ENCODE measurements at regions not wholly inside any gene's neighbourhood (a gene's known extent, or its start where the extent isn't known, plus 50 kb on each side); places are given as distances from the start of the nearest gene placed in this dataset.

DNA sequence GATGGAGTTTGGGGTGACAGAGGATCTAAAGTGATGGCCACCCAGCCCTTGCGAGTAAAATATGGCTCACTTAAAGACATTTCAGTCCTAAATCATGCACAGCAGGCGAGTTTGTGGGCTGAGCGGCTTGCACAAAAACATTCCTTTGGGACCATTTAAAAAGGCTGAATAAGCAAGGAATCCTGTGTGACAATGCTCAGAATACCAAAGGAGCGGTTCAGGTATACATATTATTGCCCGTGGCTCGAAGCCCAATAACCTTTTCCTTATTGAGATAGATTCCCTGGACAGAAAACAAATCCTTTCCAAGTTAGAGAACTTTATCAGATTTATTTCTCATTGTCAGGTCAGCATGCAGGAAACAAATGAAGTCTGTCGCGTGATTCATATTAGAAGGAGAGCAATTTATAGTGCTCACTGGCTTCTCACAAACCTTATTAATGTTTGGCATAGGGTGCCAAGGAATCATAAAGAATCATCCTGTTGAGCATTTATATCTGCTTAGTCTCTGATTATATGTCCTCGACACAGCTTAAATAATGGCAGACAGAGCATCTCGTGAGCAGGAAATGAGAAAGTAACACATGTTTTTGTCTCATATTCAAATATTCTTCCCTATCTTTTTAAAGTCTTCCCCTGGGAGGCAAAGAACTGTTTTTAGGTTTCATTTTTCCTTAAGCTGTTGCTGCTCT, 121.3 kb downstream of the TRMT11 start:
- DNase-seq (ENCODE audit: low read depth): no peak
- TF ChIP-seq, protein P1, sequence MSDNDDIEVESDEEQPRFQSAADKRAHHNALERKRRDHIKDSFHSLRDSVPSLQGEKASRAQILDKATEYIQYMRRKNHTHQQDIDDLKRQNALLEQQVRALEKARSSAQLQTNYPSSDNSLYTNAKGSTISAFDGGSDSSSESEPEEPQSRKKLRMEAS (IDR thresholded peaks at IDR 0.05; ENCODE audit: low read depth, low read length): no peak
- TF ChIP-seq, protein P2, sequence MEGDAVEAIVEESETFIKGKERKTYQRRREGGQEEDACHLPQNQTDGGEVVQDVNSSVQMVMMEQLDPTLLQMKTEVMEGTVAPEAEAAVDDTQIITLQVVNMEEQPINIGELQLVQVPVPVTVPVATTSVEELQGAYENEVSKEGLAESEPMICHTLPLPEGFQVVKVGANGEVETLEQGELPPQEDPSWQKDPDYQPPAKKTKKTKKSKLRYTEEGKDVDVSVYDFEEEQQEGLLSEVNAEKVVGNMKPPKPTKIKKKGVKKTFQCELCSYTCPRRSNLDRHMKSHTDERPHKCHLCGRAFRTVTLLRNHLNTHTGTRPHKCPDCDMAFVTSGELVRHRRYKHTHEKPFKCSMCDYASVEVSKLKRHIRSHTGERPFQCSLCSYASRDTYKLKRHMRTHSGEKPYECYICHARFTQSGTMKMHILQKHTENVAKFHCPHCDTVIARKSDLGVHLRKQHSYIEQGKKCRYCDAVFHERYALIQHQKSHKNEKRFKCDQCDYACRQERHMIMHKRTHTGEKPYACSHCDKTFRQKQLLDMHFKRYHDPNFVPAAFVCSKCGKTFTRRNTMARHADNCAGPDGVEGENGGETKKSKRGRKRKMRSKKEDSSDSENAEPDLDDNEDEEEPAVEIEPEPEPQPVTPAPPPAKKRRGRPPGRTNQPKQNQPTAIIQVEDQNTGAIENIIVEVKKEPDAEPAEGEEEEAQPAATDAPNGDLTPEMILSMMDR (IDR thresholded peaks at IDR 0.05; ENCODE audit: low read depth, low read length): no peak
- TF ChIP-seq MYC (IDR thresholded peaks at IDR 0.05; ENCODE audit: low read depth, low read length) (no peak), POLR2A (IDR thresholded peaks at IDR 0.05; ENCODE audit: extremely low read depth, insufficient read length) (no peak)
- no peak overlapping the region for H3K4me3 ChIP-seq (ENCODE audit: low read depth, low read length)

DNA sequence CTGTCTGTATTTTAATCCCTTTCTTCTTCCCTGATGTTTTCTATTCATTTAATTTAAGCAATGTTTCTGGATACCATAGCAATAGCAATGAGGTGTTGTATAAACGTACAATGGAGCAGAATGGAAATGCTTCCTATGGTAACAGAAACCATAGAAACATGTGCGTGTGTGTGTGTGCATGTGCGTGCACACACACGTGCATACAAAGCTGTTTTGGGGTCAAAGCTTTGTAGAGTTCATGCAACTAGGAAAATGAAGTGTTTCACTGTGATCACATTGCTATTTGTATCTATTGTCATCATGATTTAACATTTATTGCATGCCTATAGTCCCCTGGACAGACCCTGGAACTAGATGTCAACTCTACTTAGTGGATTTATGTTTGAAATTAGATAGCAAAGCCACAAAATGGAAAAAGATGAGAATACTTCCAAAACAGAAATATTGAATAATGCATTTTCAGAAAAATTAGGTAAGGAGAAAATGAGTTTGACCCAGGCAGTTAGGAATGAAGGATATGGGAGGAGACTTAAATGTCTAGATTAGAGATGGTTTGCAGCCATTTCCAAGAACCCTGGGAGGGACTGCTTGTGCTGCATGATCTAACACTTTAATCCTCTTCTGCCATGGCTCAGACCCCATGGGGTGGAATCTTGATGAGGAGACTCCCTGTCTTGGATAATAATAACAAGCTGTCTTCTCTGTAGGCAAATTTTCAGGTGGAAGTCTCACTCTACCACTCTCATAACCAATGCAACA, 124.4 kb downstream of the TRMT11 start:
- no peak for DNase-seq (ENCODE audit: low read depth)
- H3K4me3 ChIP-seq (ENCODE audit: low read depth, low read length): no peak overlapping the region
- TF ChIP-seq, protein P1 (IDR thresholded peaks at IDR 0.05; ENCODE audit: low read depth, low read length): no peak
- TF ChIP-seq, protein P2 (IDR thresholded peaks at IDR 0.05; ENCODE audit: low read depth, low read length): no peak
- no peak for TF ChIP-seq POLR2A (IDR thresholded peaks at IDR 0.05; ENCODE audit: extremely low read depth, insufficient read length)
- no peak for TF ChIP-seq MYC (IDR thresholded peaks at IDR 0.05; ENCODE audit: low read depth, low read length)

DNA sequence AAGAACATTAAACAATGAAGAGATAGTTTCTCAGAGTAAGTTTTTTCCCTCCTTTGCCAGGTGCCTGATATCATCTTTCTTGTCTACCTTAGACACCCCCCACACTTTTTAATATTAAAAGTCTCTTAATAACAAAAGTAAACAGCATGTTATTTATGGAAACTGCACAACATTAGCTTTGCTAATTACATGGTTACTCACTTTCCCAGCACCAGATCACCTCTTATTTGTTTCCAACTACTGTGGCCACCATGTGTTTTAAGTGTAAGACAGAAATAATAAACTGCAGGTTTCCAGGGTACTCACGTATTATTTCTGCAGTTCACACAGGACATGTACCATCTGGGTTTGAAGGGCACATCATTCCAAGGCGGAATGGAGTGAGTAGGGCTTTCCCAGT, 125.0 kb downstream of the TRMT11 start:
- H3K4me3 ChIP-seq (ENCODE audit: low read depth, low read length): no peak overlapping the region
- no peak for DNase-seq (ENCODE audit: low read depth)
- TF ChIP-seq, protein P1 (IDR thresholded peaks at IDR 0.05; ENCODE audit: low read depth, low read length): no peak
- no peak for TF ChIP-seq POLR2A (IDR thresholded peaks at IDR 0.05; ENCODE audit: extremely low read depth, insufficient read length)

DNA sequence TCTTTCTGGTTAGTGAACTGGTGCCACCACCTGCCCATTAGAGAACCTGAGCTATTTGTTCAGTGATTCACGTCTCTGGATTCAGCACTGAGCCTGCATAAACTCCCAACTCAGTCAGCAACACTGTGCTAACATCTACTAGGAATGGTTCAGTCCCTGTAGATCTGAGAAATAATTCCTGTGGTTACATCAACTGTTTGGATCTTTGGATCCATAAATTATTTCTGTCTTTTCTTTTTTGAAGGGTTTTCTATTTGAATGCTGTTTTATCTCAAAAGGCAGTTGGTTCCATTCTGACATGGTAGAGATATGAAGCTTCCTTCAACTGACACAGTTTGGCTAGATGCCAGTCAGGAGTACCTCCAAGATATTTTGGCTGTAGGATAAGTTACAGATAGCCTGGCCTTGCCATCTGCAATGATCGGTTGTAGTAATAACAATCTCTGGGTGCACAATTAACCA, 125.9 kb downstream of the TRMT11 start:
- H3K4me3 ChIP-seq (ENCODE audit: low read depth, low read length): no peak overlapping the region
- DNase-seq (ENCODE audit: low read depth): no peak

DNA sequence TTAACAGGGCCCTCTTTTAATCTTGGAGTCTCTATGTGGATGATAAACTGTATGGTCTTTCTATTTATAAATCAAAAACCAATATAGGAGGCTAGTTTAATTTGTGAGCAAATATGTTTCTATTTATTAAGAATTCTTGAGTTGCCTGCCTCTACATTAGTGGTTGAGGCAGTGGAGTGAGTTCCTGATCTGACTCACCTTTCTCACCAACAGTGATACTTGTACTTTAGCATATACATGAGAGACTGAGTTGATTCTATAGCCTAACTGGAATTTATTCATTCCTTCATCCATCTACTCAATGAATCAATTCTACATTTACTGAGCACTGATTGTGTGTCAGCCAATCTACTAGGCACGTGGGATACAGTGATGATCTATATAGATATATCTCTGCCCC, 126.9 kb downstream of the TRMT11 start:
- H3K4me3 ChIP-seq (ENCODE audit: low read depth, low read length): no peak overlapping the region
- DNase-seq (ENCODE audit: low read depth): no peak
- no peak for TF ChIP-seq MYC (IDR thresholded peaks at IDR 0.05; ENCODE audit: low read depth, low read length)

More for the DNA sequence above, 125.9 kb downstream of the TRMT11 start:
- TF ChIP-seq MYC (IDR thresholded peaks at IDR 0.05; ENCODE audit: low read depth, low read length): no peak
- TF ChIP-seq POLR2A (IDR thresholded peaks at IDR 0.05; ENCODE audit: extremely low read depth, insufficient read length): no peak
- TF ChIP-seq, protein P1 (IDR thresholded peaks at IDR 0.05; ENCODE audit: low read depth, low read length): no peak
- TF ChIP-seq, protein P2 (IDR thresholded peaks at IDR 0.05; ENCODE audit: low read depth, low read length): no peak

DNA sequence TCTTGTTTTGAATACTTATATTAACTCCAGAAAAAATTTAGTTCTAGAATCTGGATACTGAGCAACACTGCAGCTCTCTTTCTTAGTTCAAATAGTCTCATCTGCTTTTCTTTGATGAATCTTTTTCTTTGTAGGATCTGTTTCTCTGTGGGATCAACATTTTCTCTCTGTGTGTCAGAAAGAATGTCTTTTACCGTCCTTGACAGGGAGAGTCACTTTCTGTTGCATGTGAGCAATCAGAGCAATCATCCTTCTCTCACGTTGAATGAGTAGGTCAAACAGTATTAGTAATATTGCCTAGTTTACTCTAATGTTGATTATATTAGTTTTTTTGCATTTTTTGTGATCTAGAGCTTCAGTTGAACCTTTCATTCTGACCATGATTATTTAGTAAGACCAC, 130.9 kb downstream of the TRMT11 start:
- DNase-seq (ENCODE audit: low read depth): no peak

More for the DNA sequence above, 130.9 kb downstream of the TRMT11 start:
- TF ChIP-seq, protein P1 (IDR thresholded peaks at IDR 0.05; ENCODE audit: low read depth, low read length): no peak
- TF ChIP-seq, protein P2 (IDR thresholded peaks at IDR 0.05; ENCODE audit: low read depth, low read length): no peak
- no peak for TF ChIP-seq POLR2A (IDR thresholded peaks at IDR 0.05; ENCODE audit: extremely low read depth, insufficient read length)
- TF ChIP-seq MYC (IDR thresholded peaks at IDR 0.05; ENCODE audit: low read depth, low read length): no peak
- H3K4me3 ChIP-seq (ENCODE audit: low read depth, low read length): no peak overlapping the region
